ENCODE measurements at regions not wholly inside any gene's neighbourhood (a gene's known extent, or its start where the extent isn't known, plus 50 kb on each side); places are given as distances from the start of the nearest gene placed in this dataset.
"Not testable (repeated sequence)": the region's sequence is repeated elsewhere in the genome, so short reads cannot be mapped to it uniquely, and the experiment has no call there.

DNA sequence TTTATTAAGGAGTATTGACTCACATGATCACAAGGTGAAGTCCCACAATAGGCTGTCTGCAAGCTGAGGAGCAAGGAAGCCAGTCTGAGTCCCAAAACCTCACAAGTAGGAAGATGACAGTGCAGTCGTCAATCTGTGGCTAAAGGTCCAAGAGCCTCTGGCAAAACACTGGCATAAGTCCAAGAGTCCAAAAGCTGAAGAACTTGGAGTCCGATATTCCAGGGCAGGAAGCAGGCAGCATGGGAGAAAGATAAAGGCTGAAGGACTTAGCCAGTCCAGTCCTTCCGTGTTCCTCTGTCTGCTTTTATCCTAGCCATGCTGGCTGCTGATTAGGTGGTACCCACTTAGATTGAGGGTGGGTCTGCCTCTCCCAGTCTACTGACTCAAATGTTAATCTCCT lies 553.3 kb downstream of the CCSER2 start:
- no CpG with 5 or more reads among the region's 3 CpGs for WGBS (ENCODE audit: insufficient coverage, low lambda C conversion rate)
- H3K36me3 ChIP-seq (ENCODE audit: control insufficient read depth, insufficient read depth, low read length), result not testable (repeated sequence)

DNA sequence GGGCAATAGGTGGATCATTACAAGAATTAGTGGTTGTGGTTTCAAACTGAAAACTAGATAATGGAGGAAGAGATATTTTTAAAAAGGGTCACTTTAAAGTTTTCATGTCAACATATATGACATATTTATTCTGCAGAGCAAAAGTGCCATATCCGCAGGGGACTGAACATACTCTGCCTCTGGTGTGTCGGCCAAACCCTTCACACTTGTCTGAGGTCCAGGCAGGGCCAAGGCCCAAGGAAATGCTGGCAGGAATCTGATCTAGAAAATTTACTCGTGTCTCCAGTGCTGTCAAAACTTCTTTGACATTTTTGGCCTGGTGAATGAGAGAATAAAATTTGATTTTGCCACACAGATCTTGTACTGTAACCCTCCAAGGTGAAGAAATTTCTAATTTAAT lies 562.3 kb downstream of the CCSER2 start:
- 80% methylated on average over 1 of the region's 3 CpGs for WGBS (ENCODE audit: insufficient coverage, low lambda C conversion rate)
- Histone ChIP-seq H3K36me3 (ENCODE audit: control insufficient read depth, insufficient read depth, low read length) (no peaks in the 10 kb centered on the region), H3K4me3 (ENCODE audit: low read length) (no peak overlapping the region), H3K27me3 (ENCODE audit: control insufficient read depth, insufficient read depth, low read length) (no peaks in the 10 kb centered on the region), H3K4me1 (ENCODE audit: control insufficient read depth, insufficient read depth, low read length) (no peaks in the 10 kb centered on the region), H3K9me3 (ENCODE audit: control insufficient read depth, low read depth, low read length) (no peaks in the 10 kb centered on the region), H3K27ac (ENCODE audit: low read length) (no peak overlapping the region)
- no peak for DNase-seq

More for the DNA sequence above, 553.3 kb downstream of the CCSER2 start:
- not testable (repeated sequence) for DNase-seq; H3K4me1 ChIP-seq (ENCODE audit: control insufficient read depth, insufficient read depth, low read length); H3K9me3 ChIP-seq (ENCODE audit: control insufficient read depth, low read depth, low read length); H3K27ac ChIP-seq (ENCODE audit: low read length); H3K27me3 ChIP-seq (ENCODE audit: control insufficient read depth, insufficient read depth, low read length); H3K4me3 ChIP-seq (ENCODE audit: low read length)

DNA sequence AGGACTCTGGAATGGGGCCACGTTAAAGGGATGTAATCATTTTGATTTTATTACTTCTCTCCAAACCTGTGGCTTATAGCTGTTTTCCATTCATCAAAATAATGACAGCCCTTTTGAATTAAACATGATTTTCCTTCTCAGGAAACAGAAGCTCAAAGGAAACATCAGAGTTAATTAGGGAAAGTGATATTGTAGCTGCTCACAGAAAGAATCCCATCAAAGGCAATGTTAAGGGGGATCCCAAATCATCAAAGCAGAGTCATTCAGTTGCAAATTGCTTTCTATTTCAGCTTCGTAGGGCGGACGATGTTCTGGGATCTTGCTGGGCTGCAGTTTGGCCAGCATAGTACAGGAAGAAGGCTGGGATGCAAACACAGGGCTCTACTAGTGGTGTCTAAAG lies 563.2 kb downstream of the CCSER2 start:
- no peak overlapping the region for H3K4me3 ChIP-seq (ENCODE audit: low read length)
- H3K9me3 ChIP-seq (ENCODE audit: control insufficient read depth, low read depth, low read length), result no peaks in the 10 kb centered on the region
- H3K4me1 ChIP-seq (ENCODE audit: control insufficient read depth, insufficient read depth, low read length), result no peaks in the 10 kb centered on the region
- H3K27me3 ChIP-seq (ENCODE audit: control insufficient read depth, insufficient read depth, low read length), result no peaks in the 10 kb centered on the region
- 65% methylated on average over 3 of the region's 4 CpGs for WGBS (ENCODE audit: insufficient coverage, low lambda C conversion rate)
- H3K36me3 ChIP-seq (ENCODE audit: control insufficient read depth, insufficient read depth, low read length), result no peaks in the 10 kb centered on the region
- no peak for DNase-seq
- H3K27ac ChIP-seq (ENCODE audit: low read length), result no peak overlapping the region

DNA sequence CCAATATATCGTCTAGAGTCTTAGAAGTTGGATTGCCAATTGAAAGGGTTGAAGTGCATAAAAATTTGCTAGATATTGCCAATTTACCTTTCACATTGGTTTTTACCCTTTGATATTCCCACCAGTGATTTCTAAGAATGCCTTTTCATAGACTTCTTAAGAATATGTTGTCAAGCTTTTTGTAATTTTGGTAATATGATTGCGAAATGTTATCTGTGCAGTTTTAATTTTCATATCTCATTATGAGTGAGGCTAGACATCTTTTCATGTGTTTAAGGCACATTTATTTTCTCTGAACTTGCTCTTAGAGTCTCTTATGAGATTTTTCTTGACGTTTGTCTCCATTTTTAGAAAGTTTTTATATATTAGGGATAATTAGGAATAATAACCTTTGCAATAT lies 567.2 kb downstream of the CCSER2 start:
- WGBS (ENCODE audit: insufficient coverage, low lambda C conversion rate), result 71% methylated on average over 3 of the region's 3 CpGs
- H3K9me3 ChIP-seq (ENCODE audit: control insufficient read depth, low read depth, low read length), result no peaks in the 10 kb centered on the region
- H3K4me3 ChIP-seq (ENCODE audit: low read length), result no peak overlapping the region

DNA sequence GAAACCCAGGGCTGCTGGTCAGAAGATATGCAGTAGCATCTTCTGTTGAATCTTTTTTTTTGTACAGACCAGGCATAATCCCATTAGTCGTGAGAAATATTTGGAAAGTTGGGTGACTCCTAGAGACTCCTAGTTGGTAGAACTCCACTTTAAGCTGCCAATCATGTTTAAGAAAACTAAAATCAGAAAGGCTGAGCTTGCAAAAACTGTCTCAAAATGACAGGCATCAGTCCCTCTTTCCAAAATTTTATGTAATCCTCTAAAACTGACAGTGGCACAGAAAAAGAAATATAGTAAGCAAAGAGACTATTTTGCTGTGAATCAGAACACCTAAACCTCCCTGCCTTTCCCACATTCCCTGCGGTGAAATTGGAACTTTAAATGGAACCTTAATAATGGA lies 568.5 kb downstream of the CCSER2 start:
- DNase-seq, result no peak
- Histone ChIP-seq H3K36me3 (ENCODE audit: control insufficient read depth, insufficient read depth, low read length) (no peaks in the 10 kb centered on the region), H3K27me3 (ENCODE audit: control insufficient read depth, insufficient read depth, low read length) (no peaks in the 10 kb centered on the region), H3K4me3 (ENCODE audit: low read length) (no peak overlapping the region), H3K9me3 (ENCODE audit: control insufficient read depth, low read depth, low read length) (no peaks in the 10 kb centered on the region), H3K27ac (ENCODE audit: low read length) (no peak overlapping the region), H3K4me1 (ENCODE audit: control insufficient read depth, insufficient read depth, low read length) (no peaks in the 10 kb centered on the region)
- WGBS (ENCODE audit: insufficient coverage, low lambda C conversion rate), result 100% methylated on average over 1 of the region's 2 CpGs

More for the DNA sequence above, 567.2 kb downstream of the CCSER2 start:
- Histone ChIP-seq H3K36me3 (ENCODE audit: control insufficient read depth, insufficient read depth, low read length) (no peaks in the 10 kb centered on the region), H3K27ac (ENCODE audit: low read length) (no peak overlapping the region), H3K4me1 (ENCODE audit: control insufficient read depth, insufficient read depth, low read length) (no peaks in the 10 kb centered on the region), H3K27me3 (ENCODE audit: control insufficient read depth, insufficient read depth, low read length) (no peaks in the 10 kb centered on the region)
- DNase-seq, result no peak

DNA sequence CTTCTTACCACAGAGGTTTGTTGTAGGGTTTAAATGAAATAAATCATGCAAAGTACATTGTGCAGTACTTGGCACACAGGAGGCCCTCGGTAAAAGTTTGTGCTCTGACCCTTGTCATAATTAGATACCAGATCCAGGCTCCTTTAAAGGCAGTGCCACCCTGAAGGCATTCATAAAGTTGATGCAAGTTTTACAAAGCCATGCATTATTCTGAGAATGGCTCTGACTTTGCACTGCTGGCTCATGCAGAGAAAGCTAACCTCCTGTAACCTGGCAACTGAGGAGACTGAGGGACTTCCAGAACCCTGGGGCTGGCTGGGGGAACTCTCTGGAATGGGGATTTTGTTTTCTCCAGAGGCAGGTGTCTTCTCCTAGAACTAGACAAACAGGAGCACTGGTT lies 570.9 kb downstream of the CCSER2 start:
- Histone ChIP-seq H3K4me3 (ENCODE audit: low read length) (no peak overlapping the region), H3K9me3 (ENCODE audit: control insufficient read depth, low read depth, low read length) (no peaks in the 10 kb centered on the region), H3K36me3 (ENCODE audit: control insufficient read depth, insufficient read depth, low read length) (no peaks in the 10 kb centered on the region), H3K27ac (ENCODE audit: low read length) (no peak overlapping the region), H3K4me1 (ENCODE audit: control insufficient read depth, insufficient read depth, low read length) (no peaks in the 10 kb centered on the region), H3K27me3 (ENCODE audit: control insufficient read depth, insufficient read depth, low read length) (no peaks in the 10 kb centered on the region)
- no CpG with 5 or more reads among the region's 1 CpG for WGBS (ENCODE audit: insufficient coverage, low lambda C conversion rate)
- DNase-seq, result no peak

DNA sequence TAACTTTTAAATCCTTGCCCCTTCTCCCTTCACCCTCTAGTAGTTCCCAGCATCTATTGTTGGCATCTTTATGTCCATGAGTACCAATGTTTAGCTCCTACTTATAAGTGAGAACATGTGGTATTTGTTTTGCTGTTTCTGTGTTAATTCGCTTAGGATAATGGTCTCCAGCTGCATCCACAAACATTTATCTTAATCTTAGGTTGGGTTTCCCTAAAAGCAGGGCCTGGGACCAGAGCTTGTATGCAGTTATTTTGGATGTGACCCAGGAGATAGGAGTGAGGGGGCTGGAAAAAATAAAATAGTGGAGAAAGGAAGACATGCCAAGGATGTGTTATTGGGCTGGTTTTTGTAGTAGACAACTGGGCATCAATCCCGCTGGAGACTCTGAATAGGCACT lies 571.8 kb downstream of the CCSER2 start:
- Histone ChIP-seq H3K27ac (ENCODE audit: low read length) (no peak overlapping the region), H3K9me3 (ENCODE audit: control insufficient read depth, low read depth, low read length) (no peaks in the 10 kb centered on the region), H3K4me3 (ENCODE audit: low read length) (no peak overlapping the region), H3K36me3 (ENCODE audit: control insufficient read depth, insufficient read depth, low read length) (no peaks in the 10 kb centered on the region), H3K27me3 (ENCODE audit: control insufficient read depth, insufficient read depth, low read length) (no peaks in the 10 kb centered on the region), H3K4me1 (ENCODE audit: control insufficient read depth, insufficient read depth, low read length) (no peaks in the 10 kb centered on the region)
- WGBS (ENCODE audit: insufficient coverage, low lambda C conversion rate), result no CpG with 5 or more reads among the region's 2 CpGs
- no peak for DNase-seq

DNA sequence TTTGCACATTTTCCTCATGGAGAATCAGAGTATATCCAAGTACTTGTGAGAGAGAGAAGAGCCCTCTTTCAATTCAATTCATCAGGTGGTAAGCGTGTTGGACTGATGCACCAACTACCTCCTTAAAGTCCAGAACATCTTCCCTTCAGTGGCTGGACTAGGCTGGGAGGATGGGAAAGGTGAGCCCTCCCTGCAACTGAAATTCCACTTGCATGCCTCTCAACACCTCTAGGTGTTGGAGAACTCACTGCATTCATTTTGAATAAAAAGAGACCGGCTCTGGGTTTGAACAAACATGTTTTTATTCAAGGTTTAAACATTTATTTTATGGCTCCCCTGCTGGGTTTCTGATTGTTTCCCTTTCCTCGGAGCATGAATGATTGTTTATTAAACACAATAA lies 573.5 kb downstream of the CCSER2 start:
- H3K9me3 ChIP-seq (ENCODE audit: control insufficient read depth, low read depth, low read length), result no peaks in the 10 kb centered on the region
- 49% methylated on average over 2 of the region's 3 CpGs for WGBS (ENCODE audit: insufficient coverage, low lambda C conversion rate)
- no peaks in the 10 kb centered on the region for H3K36me3 ChIP-seq (ENCODE audit: control insufficient read depth, insufficient read depth, low read length)

DNA sequence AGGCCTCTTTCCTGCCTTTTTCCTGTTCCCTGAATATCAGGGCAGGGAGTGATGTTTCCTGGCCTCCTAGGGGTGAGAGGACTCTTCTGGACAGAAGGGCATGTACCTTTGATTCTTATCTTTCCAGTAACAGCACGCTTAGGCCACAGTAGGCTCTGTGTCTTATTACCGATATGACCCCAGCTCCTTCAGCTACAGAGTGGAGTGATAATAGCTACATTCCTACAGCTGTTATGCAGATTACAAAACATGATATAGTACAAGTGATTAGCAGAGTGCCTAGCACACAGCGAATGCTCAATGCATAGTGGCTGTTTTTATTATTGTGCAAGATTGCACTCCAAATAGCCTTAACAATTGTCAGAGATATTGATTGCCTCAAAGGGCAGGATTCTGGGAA lies 574.2 kb downstream of the CCSER2 start:
- WGBS (ENCODE audit: insufficient coverage, low lambda C conversion rate), result no CpG with 5 or more reads among the region's 3 CpGs
- H3K27ac ChIP-seq (ENCODE audit: low read length), result no peak overlapping the region

More for the DNA sequence above, 573.5 kb downstream of the CCSER2 start:
- H3K4me1 ChIP-seq (ENCODE audit: control insufficient read depth, insufficient read depth, low read length), result no peaks in the 10 kb centered on the region
- no peaks in the 10 kb centered on the region for H3K27me3 ChIP-seq (ENCODE audit: control insufficient read depth, insufficient read depth, low read length)
- no peak for DNase-seq
- no peak overlapping the region for H3K27ac ChIP-seq (ENCODE audit: low read length)
- H3K4me3 ChIP-seq (ENCODE audit: low read length), result no peak overlapping the region

DNA sequence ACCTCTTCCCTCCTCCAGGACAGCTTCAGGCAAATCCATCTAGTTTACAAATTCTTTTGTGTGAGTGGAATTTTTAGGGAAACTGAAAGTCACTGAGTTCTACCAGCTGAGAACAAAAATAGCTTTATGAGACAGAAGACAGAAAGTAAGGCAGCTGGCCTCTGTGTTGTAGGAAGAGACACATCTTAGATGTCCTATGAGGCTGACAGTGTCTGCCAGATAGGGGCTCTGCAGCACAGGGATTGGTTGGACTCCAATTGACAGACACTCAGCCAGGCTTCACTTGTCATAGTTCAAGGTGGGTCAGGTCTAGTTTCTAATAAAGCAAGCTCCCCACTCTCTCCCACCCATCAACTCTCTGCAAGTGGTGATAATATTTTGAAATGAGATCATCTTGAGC lies 574.9 kb downstream of the CCSER2 start:
- Histone ChIP-seq H3K27me3 (ENCODE audit: control insufficient read depth, insufficient read depth, low read length) (no peaks in the 10 kb centered on the region), H3K9me3 (ENCODE audit: control insufficient read depth, low read depth, low read length) (no peaks in the 10 kb centered on the region), H3K4me3 (ENCODE audit: low read length) (no peak overlapping the region), H3K4me1 (ENCODE audit: control insufficient read depth, insufficient read depth, low read length) (no peaks in the 10 kb centered on the region), H3K36me3 (ENCODE audit: control insufficient read depth, insufficient read depth, low read length) (no peaks in the 10 kb centered on the region), H3K27ac (ENCODE audit: low read length) (no peak overlapping the region)
- no peak for DNase-seq

More for the DNA sequence above, 574.2 kb downstream of the CCSER2 start:
- H3K36me3 ChIP-seq (ENCODE audit: control insufficient read depth, insufficient read depth, low read length), result no peaks in the 10 kb centered on the region
- H3K27me3 ChIP-seq (ENCODE audit: control insufficient read depth, insufficient read depth, low read length), result no peaks in the 10 kb centered on the region
- no peak for DNase-seq
- H3K9me3 ChIP-seq (ENCODE audit: control insufficient read depth, low read depth, low read length), result no peaks in the 10 kb centered on the region
- H3K4me1 ChIP-seq (ENCODE audit: control insufficient read depth, insufficient read depth, low read length), result no peaks in the 10 kb centered on the region
- H3K4me3 ChIP-seq (ENCODE audit: low read length), result no peak overlapping the region

DNA sequence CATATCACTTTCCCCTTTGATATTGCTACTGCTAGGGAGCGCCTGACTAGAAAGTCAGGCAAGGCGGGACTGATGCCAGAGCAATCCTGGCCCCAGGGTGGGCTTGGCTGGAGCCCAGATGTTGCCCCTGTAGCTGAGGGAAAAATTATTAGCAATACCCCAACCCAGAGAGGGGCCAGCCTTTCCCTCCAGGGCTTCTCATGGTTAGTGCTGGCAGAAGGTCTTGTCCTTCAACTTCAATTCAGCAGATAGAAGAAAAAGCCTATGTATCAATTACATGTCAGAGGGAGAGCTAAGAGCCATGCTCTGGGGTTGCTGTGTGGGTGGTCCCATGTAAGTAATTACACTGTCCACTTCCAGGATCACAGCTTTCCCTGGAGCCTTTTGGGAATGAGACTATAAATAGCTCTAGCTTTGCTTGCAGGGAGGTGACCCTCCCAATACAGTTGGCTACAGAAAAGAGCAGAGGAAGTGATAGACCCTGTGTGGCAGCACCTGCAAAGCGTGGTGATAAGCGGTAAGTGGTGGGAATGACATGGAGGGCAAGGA lies 579.1 kb downstream of the CCSER2 start:
- no CpG with 5 or more reads among the region's 4 CpGs for WGBS (ENCODE audit: insufficient coverage, low lambda C conversion rate)
- DNase-seq, result no peak
- Histone ChIP-seq H3K27ac (ENCODE audit: low read length) (no peak overlapping the region), H3K4me1 (ENCODE audit: control insufficient read depth, insufficient read depth, low read length) (no peaks in the 10 kb centered on the region), H3K27me3 (ENCODE audit: control insufficient read depth, insufficient read depth, low read length) (no peaks in the 10 kb centered on the region), H3K36me3 (ENCODE audit: control insufficient read depth, insufficient read depth, low read length) (no peaks in the 10 kb centered on the region), H3K4me3 (ENCODE audit: low read length) (no peak overlapping the region), H3K9me3 (ENCODE audit: control insufficient read depth, low read depth, low read length) (no peaks in the 10 kb centered on the region)

Measured in large intestine (tissue), 3 donors.